AG04449 (cell line): ENCODE measurements at regions not wholly inside any gene's neighbourhood (a gene's known extent, or its start where the extent isn't known, plus 50 kb on each side); places are given as distances from the start of the nearest gene placed in this dataset.

Source experiments
- CTCF ChIA-PET: fragments of 350-600 bp; formaldehyde crosslinking; extraction: SDS; loops from one replicate; lab custom pipeline; 2021; ENCODE audit warnings: antibody characterized with exemption; lab: Yijun Ruan, JAX
- POLR2A ChIA-PET: fragments of 400-600, 350-600 bp; formaldehyde crosslinking; extraction: SDS; loops from one replicate; lab custom pipeline; 2020; ENCODE audit warnings: antibody characterized with exemption, inconsistent platforms; lab: Yijun Ruan, JAX
- DNase-seq: peaks from one replicate; pipeline ENCODE4 v3.0.0-alpha.2; 2010; ENCODE audit warnings: low read depth, low spot score
- H3K4me3 ChIP-seq: 2 replicates; pipeline ENCODE4 v1.5.1; 2011; ENCODE audit warnings: low read depth, mild to moderate bottlenecking, control low read depth, low read length
- CTCF ChIP-seq: IDR thresholded peaks from one replicate; pipeline ENCODE4 v1.5.1; 2011; ENCODE audit warnings: mild to moderate bottlenecking, moderate library complexity, low read length, control low read depth, inconsistent platforms; ENCODE audit not compliant: insufficient read depth; ENCODE audit errors: missing control alignments

- peak; percentile 79 for DNase-seq
- ChIA-PET CTCF (no interaction called here), POLR2A (interaction anchor here (0.6 kb wide), 1 partner anchor 255 kb away, joined by 3 read pairs; no protein-coding TSS in a partner anchor)
- no peak for TF ChIP-seq CTCF
- no peak overlapping the region for H3K4me3 ChIP-seq
Measured at GRCh38 chr1:170290991-170291390, 145.2 kb downstream of the NTMT2 start.

DNA sequence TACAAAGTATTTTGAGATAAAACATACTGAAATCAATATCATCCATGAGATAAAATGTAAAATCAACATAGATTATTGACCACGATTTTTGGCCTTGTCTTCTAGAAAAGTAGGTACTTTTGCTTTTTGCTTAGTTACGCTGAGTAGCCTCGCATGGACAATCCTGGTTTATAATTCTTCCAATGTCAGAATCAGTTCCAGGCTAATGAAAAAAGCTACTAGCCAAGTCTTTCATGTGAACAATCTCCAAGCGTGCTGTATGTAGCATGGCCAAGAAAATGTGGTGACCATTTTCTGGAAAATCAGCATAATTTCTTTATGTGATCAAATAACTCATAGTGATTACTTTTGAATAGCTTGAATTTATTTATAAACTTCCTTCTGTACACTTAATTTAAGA is 145.8 kb downstream of the NTMT2 start:
- POLR2A ChIA-PET: no interaction called here
- no peak for TF ChIP-seq CTCF
- no peak overlapping the region for H3K4me3 ChIP-seq
- CTCF ChIA-PET: no interaction called here
- no peak for DNase-seq

DNA sequence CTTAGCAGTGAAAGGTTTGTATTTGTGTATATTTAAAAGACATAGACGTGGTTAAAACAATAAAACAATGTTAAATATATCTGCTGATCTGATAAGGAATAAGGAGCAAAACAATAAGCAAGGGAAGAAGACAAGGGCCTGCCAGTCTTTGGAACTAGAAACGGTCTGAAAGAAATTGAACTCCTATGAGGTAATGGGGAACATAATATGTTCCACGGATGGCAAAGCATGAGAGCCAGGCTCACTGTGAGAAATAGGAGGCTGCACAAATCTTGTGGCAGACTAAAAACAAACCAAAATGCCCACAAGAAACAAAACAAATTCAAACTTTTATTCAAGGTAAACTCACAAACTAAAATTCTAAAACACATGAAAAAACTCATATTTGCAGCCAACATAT is 150.5 kb downstream of the NTMT2 start:
- ChIA-PET CTCF (no interaction called here), POLR2A (no interaction called here)
- H3K4me3 ChIP-seq: no peak overlapping the region
- no peak for TF ChIP-seq CTCF
- DNase-seq: no peak

DNA sequence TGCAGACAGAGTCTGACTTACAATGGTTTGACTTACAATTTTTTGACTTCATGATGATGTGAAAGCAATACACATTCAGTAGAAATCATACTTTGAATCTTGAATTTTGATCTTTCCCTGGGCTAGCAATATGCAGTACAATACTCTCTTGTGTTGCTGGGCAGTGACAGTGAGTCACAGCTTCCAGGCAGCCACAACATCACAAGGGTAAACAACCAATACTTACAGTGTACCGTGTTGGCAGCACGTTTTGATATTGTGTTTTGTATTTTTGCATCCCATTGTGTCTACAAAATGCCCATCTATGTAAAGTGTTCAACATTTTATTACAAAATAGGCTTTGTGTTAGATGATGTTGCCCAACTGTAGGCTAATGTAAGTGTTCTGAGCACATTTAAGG is 150.9 kb downstream of the NTMT2 start:
- no peak for TF ChIP-seq CTCF
- CTCF ChIA-PET: no interaction called here
- DNase-seq: no peak
- POLR2A ChIA-PET: no interaction called here
- no peak overlapping the region for H3K4me3 ChIP-seq

DNA sequence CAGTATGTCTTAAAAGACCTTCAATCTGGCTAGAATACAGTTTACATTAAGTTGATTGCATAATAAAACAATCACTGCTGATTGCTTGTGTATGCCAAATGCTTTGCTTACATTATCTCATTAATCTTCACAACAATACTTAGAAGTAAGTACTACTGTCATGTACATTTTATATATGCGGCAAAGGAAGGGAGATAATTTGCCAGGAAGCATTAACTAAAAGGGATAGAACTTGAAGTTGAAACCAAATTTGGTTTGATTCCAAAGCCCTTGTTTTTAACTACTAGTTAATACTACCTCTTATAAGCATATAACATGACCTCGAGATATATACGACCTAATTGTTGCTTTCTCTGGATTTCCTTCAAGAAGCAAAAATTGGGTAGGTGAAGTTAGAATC is 155.8 kb downstream of the NTMT2 start:
- ChIA-PET POLR2A (no interaction called here), CTCF (no interaction called here)
- TF ChIP-seq CTCF: no peak
- H3K4me3 ChIP-seq: no peak overlapping the region
- no peak for DNase-seq

- DNase-seq: no peak
- CTCF ChIA-PET: no interaction called here
- POLR2A ChIA-PET: no interaction called here
- TF ChIP-seq CTCF: no peak
- H3K4me3 ChIP-seq: no peak overlapping the region
Measured at GRCh38 chr1:170303034-170303433, 157.3 kb downstream of the NTMT2 start.
